ENCODE measurements at regions not wholly inside any gene's neighbourhood (a gene's known extent, or its start where the extent isn't known, plus 50 kb on each side); places are given as distances from the start of the nearest gene placed in this dataset.
"Not testable (repeated sequence)": the region's sequence is repeated elsewhere in the genome, so short reads cannot be mapped to it uniquely, and the experiment has no call there.

- POLR2A ChIA-PET, result no interaction called here
- no peak for ATAC-seq
- no peak overlapping the region for H3K27ac Mint-ChIP-seq
- peaks cover 0 to 28% (median 19%) of the 10 kb centered on the region in 3 donors for H3K36me3 Mint-ChIP-seq
- DNase-seq, result no peak
- peaks cover 9 to 38% (median 22%) of the 10 kb centered on the region in 9 donors for H3K9me3 Mint-ChIP-seq
- H3K4me3 Mint-ChIP-seq, result no peak overlapping the region
- H3K27me3 Mint-ChIP-seq, result peaks cover 0 to 19% (median 13%) of the 10 kb centered on the region in 5 donors
- H3K4me1 Mint-ChIP-seq, result no peaks in the 10 kb centered on the region
Observed at GRCh38 chr1:66464802-66465201, 69.2 kb upstream of the SGIP1 start.

DNA sequence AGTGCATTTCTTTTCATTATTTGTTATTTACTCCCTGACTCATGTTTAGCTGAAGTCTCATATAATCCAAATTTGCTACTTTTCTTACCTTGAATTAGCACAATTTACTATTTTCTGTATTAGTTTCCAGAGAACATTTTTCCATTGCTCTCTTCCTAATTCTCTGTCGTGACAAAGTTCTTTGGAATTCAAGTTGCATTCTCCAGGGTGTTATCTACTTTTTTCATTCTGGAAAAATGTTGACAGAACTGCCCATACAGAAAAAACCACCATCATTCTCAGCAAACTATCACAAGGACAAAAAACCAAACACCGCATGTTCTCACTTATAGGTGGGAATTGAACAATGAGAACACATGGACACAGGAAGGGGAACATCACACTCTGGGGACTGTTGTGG is 67.3 kb upstream of the SGIP1 start:
- DNase-seq, result not testable (repeated sequence)

DNA sequence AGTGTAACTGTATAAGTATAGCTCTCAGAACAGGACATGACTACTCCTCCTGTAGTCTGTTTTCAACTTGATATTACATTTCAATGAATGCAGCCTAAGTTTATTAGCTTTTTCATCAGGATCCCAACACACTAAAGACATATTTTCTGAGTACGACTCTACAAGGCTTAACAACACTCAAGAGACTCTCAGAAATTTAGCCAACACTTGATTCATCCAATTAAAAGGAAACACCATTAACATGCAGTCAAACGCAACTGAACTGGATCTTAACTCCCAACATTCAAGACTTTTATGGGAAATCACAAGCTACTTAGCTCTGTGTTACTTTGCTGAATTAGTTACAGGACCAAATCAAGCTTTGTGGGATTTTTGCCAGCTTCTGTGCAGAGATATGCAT is 65.2 kb upstream of the SGIP1 start:
- POLR2A ChIA-PET, result no interaction called here
- H3K4me3 Mint-ChIP-seq, result no peak overlapping the region
- H3K4me1 Mint-ChIP-seq, result no peaks in the 10 kb centered on the region
- peaks cover 0 to 3% (median under 1%) of the 10 kb centered on the region in 3 donors for H3K36me3 Mint-ChIP-seq
- peaks cover 0 to 4% (median under 1%) of the 10 kb centered on the region in 9 donors for H3K9me3 Mint-ChIP-seq
- H3K27ac Mint-ChIP-seq, result no peak overlapping the region
- no peak for DNase-seq
- no peak for ATAC-seq
- H3K27me3 Mint-ChIP-seq, result peaks cover 7 to 38% (median 16%) of the 10 kb centered on the region in 5 donors

More for the DNA sequence above, 67.3 kb upstream of the SGIP1 start:
- peaks cover 3 to 20% (median 9%) of the 10 kb centered on the region in 5 donors for H3K27me3 Mint-ChIP-seq
- peaks cover 0 to 19% (median 11%) of the 10 kb centered on the region in 9 donors for H3K9me3 Mint-ChIP-seq
- H3K27ac Mint-ChIP-seq, ATAC-seq, POLR2A ChIA-PET, H3K4me1 Mint-ChIP-seq, H3K4me3 Mint-ChIP-seq: not testable (repeated sequence)
- peaks cover 0 to 14% (median 12%) of the 10 kb centered on the region in 3 donors for H3K36me3 Mint-ChIP-seq

DNA sequence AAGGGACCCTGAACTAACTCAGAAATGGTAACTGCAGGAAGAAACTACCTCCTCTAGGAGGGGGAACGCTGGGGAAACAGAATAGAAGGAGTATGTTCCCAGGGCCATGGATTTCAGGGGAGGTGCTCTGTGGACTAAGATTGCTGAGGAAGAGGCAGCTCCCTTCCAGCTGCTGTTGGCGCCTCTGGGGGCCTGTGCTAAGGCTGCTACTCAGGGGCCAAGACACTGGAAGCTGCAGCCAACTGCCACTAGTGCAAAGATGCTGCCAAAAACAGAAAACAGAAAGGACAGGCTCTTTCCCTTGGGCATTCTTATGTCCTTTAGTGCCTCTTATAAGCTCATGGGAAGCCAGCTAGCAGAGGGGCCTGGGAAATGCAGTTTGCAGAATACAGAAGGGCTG is 58.0 kb upstream of the SGIP1 start:
- DNase-seq, result no peak
- Mint-ChIP-seq H3K36me3 (peaks cover 0 to 5% (median 0%) of the 10 kb centered on the region in 3 donors), H3K4me3 (no peak overlapping the region), H3K9me3 (peaks cover 0 to 12% (median 0%) of the 10 kb centered on the region in 9 donors), H3K27me3 (peaks cover 7 to 57% (median 21%) of the 10 kb centered on the region in 5 donors), H3K4me1 (no peaks in the 10 kb centered on the region), H3K27ac (no peak overlapping the region)
- no peak for ATAC-seq
- POLR2A ChIA-PET, result no interaction called here

GRCh38 chr1:66476774-66477173 is 57.2 kb upstream of the SGIP1 start:
- H3K27me3 Mint-ChIP-seq, result peaks cover 5 to 55% (median 19%) of the 10 kb centered on the region in 5 donors
- H3K27ac Mint-ChIP-seq, result no peak overlapping the region
- peaks cover 0 to 5% (median 0%) of the 10 kb centered on the region in 3 donors for H3K36me3 Mint-ChIP-seq
- POLR2A ChIA-PET, result no interaction called here
- H3K9me3 Mint-ChIP-seq, result peaks cover 0 to 12% (median 0%) of the 10 kb centered on the region in 9 donors
- ATAC-seq (no peak), DNase-seq (no peak)
- H3K4me3 Mint-ChIP-seq, result no peak overlapping the region
- H3K4me1 Mint-ChIP-seq, result no peaks in the 10 kb centered on the region

DNA sequence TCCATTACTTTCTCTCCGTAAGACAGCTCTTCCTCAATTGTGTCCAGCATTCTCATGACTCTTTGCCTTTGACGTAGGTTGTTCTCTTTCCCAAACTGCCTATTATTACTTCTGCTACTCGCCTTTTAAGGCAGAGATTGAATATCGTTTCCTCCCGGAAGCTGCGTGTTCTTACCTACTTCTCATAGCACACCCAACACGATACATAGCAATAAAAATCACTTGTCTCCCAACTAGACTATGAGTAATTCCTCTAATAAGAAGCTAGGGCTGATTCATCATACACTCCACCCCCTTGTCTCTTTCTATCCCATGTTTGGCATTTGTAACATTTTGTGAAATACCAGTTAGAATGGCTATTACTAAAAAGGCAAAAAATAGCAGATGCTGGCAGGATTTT is 55.8 kb upstream of the SGIP1 start:
- ATAC-seq (no peak), DNase-seq (no peak)
- Mint-ChIP-seq H3K4me1 (no peaks in the 10 kb centered on the region), H3K4me3 (no peak overlapping the region), H3K27me3 (peaks cover 4 to 44% (median 22%) of the 10 kb centered on the region in 5 donors), H3K36me3 (peaks cover 0 to 5% (median 0%) of the 10 kb centered on the region in 3 donors), H3K9me3 (peaks cover 0 to 12% (median 3%) of the 10 kb centered on the region in 9 donors), H3K27ac (no peak overlapping the region)
- POLR2A ChIA-PET, result no interaction called here

GRCh38 chr1:66480162-66480561 is 53.8 kb upstream of the SGIP1 start:
- Mint-ChIP-seq H3K4me1 (no peaks in the 10 kb centered on the region), H3K27ac (no peak overlapping the region), H3K36me3 (peaks cover 0 to 5% (median 0%) of the 10 kb centered on the region in 3 donors), H3K4me3 (no peak overlapping the region), H3K27me3 (peaks cover 4 to 27% (median 13%) of the 10 kb centered on the region in 5 donors), H3K9me3 (peaks cover 0 to 12% (median 3%) of the 10 kb centered on the region in 9 donors)
- ATAC-seq, result no peak
- no peak for DNase-seq
- POLR2A ChIA-PET, result no interaction called here

DNA sequence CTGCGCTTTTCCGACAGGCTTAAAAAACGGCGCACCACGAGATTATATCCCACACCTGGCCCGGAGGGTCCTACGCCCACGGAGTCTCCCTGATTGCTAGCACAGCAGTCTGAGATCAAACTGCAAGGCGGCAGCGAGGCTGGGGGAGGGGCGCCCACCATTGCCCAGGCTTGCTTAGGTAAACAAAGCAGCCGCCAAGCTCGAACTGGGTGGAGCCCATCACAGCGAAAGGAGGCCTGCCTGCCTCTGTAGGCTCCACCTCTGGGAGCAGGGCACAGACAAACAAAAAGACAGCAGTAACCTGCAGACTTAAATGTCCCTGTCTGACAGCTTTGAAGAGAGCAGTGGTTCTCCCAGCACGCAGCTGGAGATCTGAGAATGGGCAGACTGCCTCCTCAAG is 52.7 kb upstream of the SGIP1 start:
- DNase-seq, ATAC-seq, H3K27ac Mint-ChIP-seq, H3K4me1 Mint-ChIP-seq, H3K9me3 Mint-ChIP-seq, POLR2A ChIA-PET, H3K36me3 Mint-ChIP-seq, H3K4me3 Mint-ChIP-seq: not testable (repeated sequence)
- peaks cover 4 to 16% (median 12%) of the 10 kb centered on the region in 5 donors for H3K27me3 Mint-ChIP-seq
